SK-N-SH treated with all-trans-retinoic acid at 6 μM for 48 hours (cell line): ENCODE measurements at regions not wholly inside any gene's neighbourhood (a gene's known extent, or its start where the extent isn't known, plus 50 kb on each side); places are given as distances from the start of the nearest gene placed in this dataset.

Experiments
- ATAC-seq: fragments of 200-7000 bp; cut with Tn5 transposase; 3 replicates; pipeline ENCODE4 v1.9.1; 2020; ENCODE audit warnings: mild to moderate bottlenecking, moderate library complexity
- ARNTL ChIP-seq: fragments of 450-650 bp; formaldehyde crosslinking; IDR thresholded peaks from 2 replicates; pipeline ENCODE4 v1.5.0; 2020; ENCODE audit warnings: low read depth, mild to moderate bottlenecking, moderate library complexity, borderline replicate concordance
- BACH2 ChIP-seq: fragments of 250-450 bp; sonication (Bioruptor Pico); IDR thresholded peaks from 2 replicates; pipeline ENCODE4 v1.9.0; 2021; ENCODE audit warnings: mild to moderate bottlenecking, borderline replicate concordance
- CREB5 ChIP-seq: fragments of 250-450 bp; sonication (Bioruptor Pico); IDR thresholded peaks from 2 replicates; pipeline ENCODE4 v1.5.1; 2020; ENCODE audit warnings: low read depth, mild to moderate bottlenecking, moderate library complexity
- CSDC2 ChIP-seq: fragments of 250-450 bp; sonication (Bioruptor Pico); IDR thresholded peaks from 2 replicates; pipeline ENCODE4 v1.5.0; 2020; ENCODE audit warnings: mild to moderate bottlenecking, moderate library complexity
- CSRNP3 ChIP-seq: fragments of 250-450 bp; sonication (Bioruptor Pico); IDR thresholded peaks from 2 replicates; pipeline ENCODE4 v1.5.1; 2021; ENCODE audit warnings: mild to moderate bottlenecking, moderate library complexity
- ESRRG ChIP-seq: fragments of 250-450 bp; sonication (Bioruptor Pico); IDR thresholded peaks from 2 replicates; pipeline ENCODE4 v1.6.1; 2021; ENCODE audit warnings: mild to moderate bottlenecking
- GLIS3 ChIP-seq: fragments of 250-450 bp; sonication (Bioruptor Pico); IDR thresholded peaks from 2 replicates; pipeline ENCODE4 v1.5.0; 2020; ENCODE audit warnings: mild to moderate bottlenecking, moderate library complexity
- ISL1 ChIP-seq: fragments of 250-450 bp; sonication (Bioruptor Pico); IDR thresholded peaks from 2 replicates; pipeline ENCODE4 v2.1.2; 2022; ENCODE audit warnings: mild to moderate bottlenecking, moderate library complexity
- OSR1 ChIP-seq: fragments of 250-450 bp; sonication (Bioruptor Pico); IDR thresholded peaks from 2 replicates; pipeline ENCODE4 v1.8.0; 2022; ENCODE audit warnings: moderate library complexity, mild to moderate bottlenecking, inconsistent platforms
- PATZ1 ChIP-seq: fragments of 250-450 bp; sonication (Bioruptor Pico); IDR thresholded peaks from 2 replicates; pipeline ENCODE4 v1.8.0; 2020; ENCODE audit warnings: mild to moderate bottlenecking, moderate library complexity, borderline replicate concordance
- POU6F1 ChIP-seq: fragments of 250-450 bp; sonication (Bioruptor Pico); IDR thresholded peaks from 2 replicates; pipeline ENCODE4 v1.8.0; 2021; ENCODE audit warnings: low read depth, mild to moderate bottlenecking, moderate library complexity, borderline replicate concordance
- PPARA ChIP-seq: fragments of 250-450 bp; sonication (Bioruptor Pico); IDR thresholded peaks from 2 replicates; pipeline ENCODE4 v1.5.0; 2020; ENCODE audit warnings: mild to moderate bottlenecking, borderline replicate concordance
- TCF4 ChIP-seq: fragments of 250-450 bp; sonication (Bioruptor Pico); IDR thresholded peaks from 2 replicates; pipeline ENCODE4 v1.8.0; 2021; ENCODE audit warnings: mild to moderate bottlenecking, moderate library complexity, borderline replicate concordance
- TOX ChIP-seq: fragments of 250-450 bp; sonication (Bioruptor Pico); IDR thresholded peaks from 2 replicates; pipeline ENCODE4 v1.8.0; 2021; ENCODE audit warnings: mild to moderate bottlenecking, moderate library complexity, borderline replicate concordance
- TSHZ2 ChIP-seq: fragments of 250-450 bp; sonication (Bioruptor Pico); IDR thresholded peaks from 2 replicates; pipeline ENCODE4 v1.5.0; 2020; ENCODE audit warnings: mild to moderate bottlenecking, moderate library complexity
- ZC3H10 ChIP-seq: fragments of 250-450 bp; sonication (Bioruptor Pico); IDR thresholded peaks from 2 replicates; pipeline ENCODE4 v1.5.1; 2021; ENCODE audit warnings: mild to moderate bottlenecking, moderate library complexity
- ZFP30 ChIP-seq: fragments of 450-650 bp; formaldehyde crosslinking; IDR thresholded peaks from 2 replicates; pipeline ENCODE4 v1.5.0; 2022; ENCODE audit warnings: mild to moderate bottlenecking, moderate library complexity
- ZNF70 ChIP-seq: fragments of 450-650 bp; formaldehyde crosslinking; IDR thresholded peaks from 2 replicates; pipeline ENCODE4 v1.5.0; 2020; ENCODE audit warnings: mild to moderate bottlenecking, moderate library complexity
- ZNF8 ChIP-seq: fragments of 450-650 bp; formaldehyde crosslinking; IDR thresholded peaks from 2 replicates; pipeline ENCODE4 v1.5.0; 2020; ENCODE audit warnings: mild to moderate bottlenecking, moderate library complexity

- no peak for ATAC-seq
These were observed 1507.6 kb downstream of the SLITRK1 start for GRCh38 chr13:82374719-82375118.

GRCh38 chr13:82370316-82370715 lies 1512.0 kb downstream of the SLITRK1 start:
- ATAC-seq = no peak
- TF ChIP-seq PATZ1 (CRISPR knock-in tag) (no peak), POU6F1 (CRISPR knock-in tag) (no peak), CSRNP3 (CRISPR knock-in tag) (no peak), CREB5 (no peak), ESRRG (CRISPR knock-in tag) (no peak), ZNF8 (no peak), BACH2 (CRISPR knock-in tag) (no peak), TOX (CRISPR knock-in tag) (no peak), PPARA (CRISPR knock-in tag) (no peak), TSHZ2 (CRISPR knock-in tag) (no peak), OSR1 (no peak), GLIS3 (no peak), TCF4 (CRISPR knock-in tag) (no peak), ISL1 (CRISPR knock-in tag) (no peak), ZFP30 (CRISPR knock-in tag) (no peak), CSDC2 (CRISPR knock-in tag) (no peak), ZNF70 (no peak), ZC3H10 (CRISPR knock-in tag) (no peak)

More at GRCh38 chr13:82374719-82375118, 1507.6 kb downstream of the SLITRK1 start:
- TF ChIP-seq ZNF70 (no peak), ISL1 (CRISPR knock-in tag) (no peak), BACH2 (CRISPR knock-in tag) (no peak), ZC3H10 (CRISPR knock-in tag) (no peak), TCF4 (CRISPR knock-in tag) (no peak), TSHZ2 (CRISPR knock-in tag) (no peak), TOX (CRISPR knock-in tag) (no peak), ZFP30 (CRISPR knock-in tag) (no peak), POU6F1 (CRISPR knock-in tag) (no peak), ESRRG (CRISPR knock-in tag) (no peak), ARNTL (CRISPR knock-in tag) (no peak), GLIS3 (no peak)
